CD4-positive, CD25-positive, alpha-beta regulatory T cell (primary cell): ENCODE measurements at regions not wholly inside any gene's neighbourhood (a gene's known extent, or its start where the extent isn't known, plus 50 kb on each side); places are given as distances from the start of the nearest gene placed in this dataset.

Experiments used
- ATAC-seq, 2 donors: fragments of 150-1000 bp; cut with Tn5 transposase; one replicate each; pipeline ENCODE4 v1.10.0; 2021; ENCODE audit warnings: low read depth in 2 of 2, moderate number of reproducible peaks in 2 of 2, moderate library complexity in 1 of 2
- DNase-seq, 3 donors: peaks; one replicate each; pipeline versions ENCODE4 v3.0.0 to v3.0.0-alpha.2; 2012 to 2022; ENCODE audit warnings: mixed read lengths in 1 of 3
- H3K27ac ChIP-seq: one replicate; pipeline ENCODE4 v1.7.0; 2013; ENCODE audit warnings: mild to moderate bottlenecking, low read length; ENCODE audit not compliant: insufficient read depth, poor library complexity, severe bottlenecking
- H3K27me3 ChIP-seq: one replicate; pipeline ENCODE4 v1.7.0; 2013; ENCODE audit warnings: low read length; ENCODE audit not compliant: control insufficient read depth, insufficient read depth
- H3K36me3 ChIP-seq: one replicate; pipeline ENCODE4 v1.7.0; 2013; ENCODE audit warnings: mild to moderate bottlenecking, low read length, moderate library complexity; ENCODE audit not compliant: control insufficient read depth, insufficient read depth
- H3K4me1 ChIP-seq: 2 replicates; pipeline ENCODE4 v1.7.0; 2013; ENCODE audit warnings: mild to moderate bottlenecking, low read length; ENCODE audit not compliant: insufficient read depth, control insufficient read depth, poor library complexity, severe bottlenecking
- H3K4me3 ChIP-seq: one replicate; pipeline ENCODE4 v1.7.0; 2013; ENCODE audit warnings: low read depth, mild to moderate bottlenecking, low read length, moderate library complexity
- H3K9me3 ChIP-seq, 2 experiments: 1 replicate in 1 of 2; 2 replicates in 1 of 2; pipeline ENCODE4 v1.7.0; 2013; ENCODE audit warnings: low read length in 2 of 2, mild to moderate bottlenecking in 1 of 2, moderate library complexity in 1 of 2; ENCODE audit not compliant: control insufficient read depth in 2 of 2
- H3K27ac Mint-ChIP-seq, 3 donors: one replicate each; pipeline ENCODE4 v1.8.0; 2020 to 2022; ENCODE audit warnings: mild to moderate bottlenecking in 3 of 3, mixed read lengths in 3 of 3, moderate library complexity in 2 of 3
- H3K27me3 Mint-ChIP-seq: one replicate; pipeline ENCODE4 v1.8.0; 2022; ENCODE audit warnings: mild to moderate bottlenecking, mixed read lengths
- H3K36me3 Mint-ChIP-seq: one replicate; pipeline ENCODE4 v1.8.0; 2020; ENCODE audit warnings: mixed read lengths
- H3K4me1 Mint-ChIP-seq, 4 donors: one replicate each; pipeline ENCODE4 v1.8.0; 2020 to 2022; ENCODE audit warnings: mixed read lengths in 4 of 4, mild to moderate bottlenecking in 1 of 4
- H3K4me3 Mint-ChIP-seq, 4 donors: one replicate each; pipeline ENCODE4 v1.8.0; 2020 to 2022; ENCODE audit warnings: mild to moderate bottlenecking in 4 of 4, mixed read lengths in 4 of 4, moderate library complexity in 3 of 4
- H3K9me3 Mint-ChIP-seq, 7 donors: one replicate each; pipeline ENCODE4 v1.8.0; 2020 to 2022; ENCODE audit warnings: mixed read lengths in 7 of 7, mild to moderate bottlenecking in 3 of 7, moderate library complexity in 2 of 7

DNA sequence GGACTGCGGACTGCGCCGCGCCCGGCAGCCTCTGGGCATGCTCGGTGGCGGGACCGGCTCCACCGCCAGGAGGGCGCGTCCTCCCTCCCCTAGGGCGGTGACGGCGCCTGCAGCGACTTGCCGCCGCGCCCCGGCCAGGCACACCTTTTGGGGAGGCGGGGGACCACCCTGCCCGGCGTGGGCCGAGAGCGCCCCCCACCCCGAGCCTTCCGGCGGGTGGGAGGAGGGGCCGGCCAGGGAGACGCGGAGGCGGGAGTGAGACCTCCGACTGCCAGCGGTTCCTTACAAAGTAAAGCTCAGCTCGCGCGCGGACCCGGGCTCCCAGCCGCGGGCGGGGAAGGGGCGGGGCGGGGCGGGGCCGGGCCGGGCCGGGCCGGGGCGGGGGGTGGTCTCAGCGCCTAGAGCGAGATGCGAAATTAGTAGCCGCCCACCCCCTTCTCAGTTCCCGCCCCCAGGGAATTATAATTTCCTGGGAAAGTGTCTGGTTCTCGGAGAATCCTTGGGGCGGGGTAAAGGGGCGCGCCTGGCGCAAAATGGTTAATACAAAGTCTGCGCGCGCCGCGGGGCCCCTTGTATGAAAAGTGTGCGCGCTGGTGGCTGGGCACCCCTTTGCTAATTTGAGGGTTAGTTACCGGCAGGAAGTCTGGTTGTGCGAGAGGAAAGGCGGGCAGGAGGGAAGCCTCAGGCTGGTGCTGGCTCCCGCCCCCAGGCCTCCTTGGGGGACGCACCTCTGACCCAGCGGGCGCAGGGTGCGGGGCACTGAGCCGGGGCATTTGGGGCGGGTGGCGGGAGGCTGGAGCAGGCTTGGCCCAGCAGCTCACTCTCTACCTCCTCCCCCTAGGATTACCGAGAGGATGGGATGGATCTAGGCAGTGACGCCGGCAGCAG, 224.8 kb upstream of the IL12A start:
- Histone ChIP-seq H3K36me3 (no peaks in the 10 kb centered on the region), H3K4me3 (no peak overlapping the region), H3K4me1 (peaks cover 20% of the 10 kb centered on the region), H3K27me3 (peaks cover 30% of the 10 kb centered on the region), H3K9me3 (no peaks in the 10 kb centered on the region), H3K27ac (no peak overlapping the region)
- Mint-ChIP-seq H3K4me1 (peaks cover 0 to 14% (median 0%) of the 10 kb centered on the region in 4 donors), H3K4me3 (peak overlapping the region in 3 of 4 donors; percentile 26 to 64 (median 52)), H3K27ac (no peak overlapping the region), H3K9me3 (peaks cover 0 to 3% (median 1%) of the 10 kb centered on the region in 7 donors), H3K27me3 (peaks cover 79% of the 10 kb centered on the region), H3K36me3 (no peaks in the 10 kb centered on the region)
- DNase-seq (peak in 1 of 3 donors; percentile 30), ATAC-seq (no peak)

DNA sequence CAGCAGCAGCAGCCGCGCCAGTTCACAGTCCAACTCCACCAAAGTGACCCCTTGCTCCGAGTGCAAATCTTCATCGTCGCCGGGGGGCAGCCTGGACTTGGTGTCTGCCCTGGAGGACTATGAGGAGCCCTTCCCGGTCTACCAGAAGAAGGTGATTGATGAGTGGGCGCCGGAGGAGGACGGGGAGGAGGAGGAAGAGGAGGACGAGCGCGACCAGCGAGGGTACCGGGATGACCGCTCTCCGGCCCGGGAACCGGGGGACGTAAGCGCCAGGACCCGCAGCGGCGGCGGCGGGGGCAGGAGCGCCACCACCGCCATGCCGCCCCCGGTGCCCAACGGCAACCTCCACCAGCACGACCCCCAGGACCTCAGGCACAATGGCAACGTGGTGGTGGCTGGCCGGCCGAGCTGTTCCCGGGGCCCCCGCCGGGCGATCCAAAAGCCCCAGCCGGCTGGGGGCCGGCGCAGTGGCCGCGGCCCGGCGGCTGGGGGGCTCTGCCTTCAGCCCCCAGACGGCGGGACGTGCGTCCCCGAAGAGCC, 224.1 kb upstream of the IL12A start:
- Mint-ChIP-seq H3K27me3 (peaks cover 76% of the 10 kb centered on the region), H3K36me3 (no peaks in the 10 kb centered on the region), H3K9me3 (peaks cover 0 to 3% (median 1%) of the 10 kb centered on the region in 7 donors), H3K4me3 (peak overlapping the region in 3 of 4 donors; percentile 26 to 64 (median 52)), H3K4me1 (peaks cover 0 to 14% (median 0%) of the 10 kb centered on the region in 4 donors), H3K27ac (no peak overlapping the region)
- DNase-seq (no peak), ATAC-seq (no peak)
- Histone ChIP-seq H3K27ac (no peak overlapping the region), H3K27me3 (peaks cover 30% of the 10 kb centered on the region), H3K4me1 (peaks cover 20% of the 10 kb centered on the region), H3K4me3 (no peak overlapping the region), H3K9me3 (no peaks in the 10 kb centered on the region), H3K36me3 (no peaks in the 10 kb centered on the region)

DNA sequence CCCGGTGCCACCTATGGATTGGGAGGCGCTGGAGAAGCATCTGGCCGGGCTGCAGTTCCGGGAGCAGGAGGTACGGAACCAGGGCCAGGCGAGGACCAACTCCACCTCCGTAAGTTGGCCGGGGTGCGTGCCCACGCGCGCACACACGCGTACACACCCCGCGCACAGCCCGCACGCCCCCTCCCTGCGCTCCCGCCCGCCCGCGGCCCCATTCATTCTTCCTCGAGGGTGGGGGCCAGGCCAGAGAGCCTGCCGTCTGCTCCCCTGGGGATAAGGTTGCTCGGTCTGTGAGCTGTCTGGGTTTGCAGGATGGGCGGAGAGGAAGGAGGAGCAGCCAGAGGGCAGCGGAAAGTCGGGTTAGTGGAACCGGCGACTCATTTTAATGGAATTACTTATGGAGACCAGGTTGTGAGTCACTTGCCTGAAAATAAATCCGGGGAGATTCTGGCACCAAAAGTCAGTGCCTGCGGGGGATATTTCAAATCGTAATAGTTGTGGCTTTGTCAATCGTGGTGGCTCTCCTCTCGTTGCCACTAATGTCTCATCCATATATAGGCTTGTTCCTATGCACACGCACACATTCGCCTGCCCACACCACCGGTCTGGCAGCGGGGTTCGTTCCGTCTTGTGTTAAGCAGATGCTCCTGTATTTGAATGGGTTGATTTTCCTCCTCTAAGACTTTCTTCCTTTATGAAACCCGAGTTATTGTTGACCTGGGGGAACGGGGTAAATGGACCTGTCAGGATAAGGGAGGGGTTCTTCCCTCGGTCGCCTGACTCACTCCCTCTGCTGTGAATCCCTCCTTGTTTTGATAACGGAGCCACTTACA, 223.4 kb upstream of the IL12A start:
- Histone ChIP-seq H3K27me3 (peaks cover 28% of the 10 kb centered on the region), H3K9me3 (no peaks in the 10 kb centered on the region), H3K4me3 (no peak overlapping the region), H3K27ac (no peak overlapping the region), H3K4me1 (peaks cover 20% of the 10 kb centered on the region), H3K36me3 (no peaks in the 10 kb centered on the region)
- no peak overlapping the region for H3K27ac Mint-ChIP-seq
- H3K27me3 Mint-ChIP-seq: peaks cover 71% of the 10 kb centered on the region
- H3K4me3 Mint-ChIP-seq: peak overlapping the region; percentile 39 to 65 (median 57)
- H3K4me1 Mint-ChIP-seq: peaks cover 0 to 14% (median 0%) of the 10 kb centered on the region in 4 donors
- DNase-seq (no peak), ATAC-seq (no peak)
- no peaks in the 10 kb centered on the region for H3K36me3 Mint-ChIP-seq
- peaks cover 0 to 3% (median 1%) of the 10 kb centered on the region in 7 donors for H3K9me3 Mint-ChIP-seq

DNA sequence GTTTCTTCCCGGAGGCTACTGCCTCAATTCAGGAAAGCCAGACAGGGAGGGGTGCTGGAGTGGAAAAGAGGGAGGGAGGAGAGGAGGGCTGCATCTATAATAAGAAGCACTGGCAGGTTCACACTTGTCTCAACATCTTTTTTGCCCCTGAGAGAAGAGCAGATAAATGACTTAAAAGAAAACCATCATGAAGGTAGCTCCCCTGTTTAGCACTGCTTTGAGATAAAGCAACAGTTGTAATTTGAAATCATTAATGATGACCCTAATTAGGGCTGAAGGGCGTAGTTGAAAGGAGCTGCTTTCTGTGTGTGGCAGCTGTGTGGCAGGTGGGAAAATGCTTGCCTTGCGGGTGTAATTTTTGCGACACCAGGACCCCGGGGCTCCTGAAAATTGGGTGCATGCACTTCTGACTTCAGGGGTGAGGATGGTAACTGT, 222.8 kb upstream of the IL12A start:
- ATAC-seq: no peak
- no peak overlapping the region for H3K4me3 ChIP-seq
- no peak overlapping the region for H3K27ac ChIP-seq
- peaks cover 66% of the 10 kb centered on the region for H3K27me3 Mint-ChIP-seq
- no peaks in the 10 kb centered on the region for H3K9me3 ChIP-seq
- H3K4me1 Mint-ChIP-seq: peaks cover 0 to 14% (median 0%) of the 10 kb centered on the region in 4 donors
- H3K27ac Mint-ChIP-seq: no peak overlapping the region
- H3K27me3 ChIP-seq: peaks cover 25% of the 10 kb centered on the region
- peak overlapping the region in 1 of 4 donors; percentile 39 for H3K4me3 Mint-ChIP-seq
- H3K4me1 ChIP-seq: peaks cover 20% of the 10 kb centered on the region
- H3K36me3 ChIP-seq: no peaks in the 10 kb centered on the region
- DNase-seq: no peak
- H3K36me3 Mint-ChIP-seq: no peaks in the 10 kb centered on the region
- H3K9me3 Mint-ChIP-seq: peaks cover 0 to 3% (median 0%) of the 10 kb centered on the region in 7 donors

DNA sequence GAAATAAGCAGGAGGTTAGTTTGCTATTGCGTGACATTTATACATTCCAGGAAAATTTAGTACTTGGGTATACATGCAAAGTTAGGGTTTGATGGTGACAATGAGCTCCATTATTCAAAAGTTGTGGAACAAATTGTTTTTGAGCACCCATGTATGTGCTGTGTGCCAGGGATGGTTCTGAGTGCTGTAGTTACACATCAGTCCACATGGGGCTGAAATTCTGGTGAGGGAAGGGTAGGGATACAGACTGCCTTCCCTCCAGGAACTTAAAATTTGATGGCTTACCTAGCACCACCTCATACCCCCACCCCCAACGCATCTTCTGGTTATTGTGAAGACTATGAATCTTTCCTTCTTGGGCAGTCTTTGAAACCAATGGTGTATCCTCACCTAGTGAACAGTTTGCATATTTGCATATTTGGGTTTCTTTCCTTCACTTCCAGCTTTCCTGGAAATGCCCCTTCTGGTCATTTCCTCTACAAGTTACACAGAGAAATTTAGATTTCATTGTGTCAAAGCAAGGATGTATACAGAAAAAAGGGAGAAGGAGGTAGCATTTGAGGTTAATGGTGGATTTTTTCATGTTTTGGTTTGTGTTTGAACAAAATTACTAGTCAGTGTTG, 222.0 kb upstream of the IL12A start:
- H3K36me3 Mint-ChIP-seq: no peaks in the 10 kb centered on the region
- no peak overlapping the region for H3K27ac Mint-ChIP-seq
- Histone ChIP-seq H3K36me3 (no peaks in the 10 kb centered on the region), H3K9me3 (no peaks in the 10 kb centered on the region), H3K4me3 (no peak overlapping the region), H3K4me1 (peaks cover 20% of the 10 kb centered on the region), H3K27me3 (peaks cover 23% of the 10 kb centered on the region), H3K27ac (no peak overlapping the region)
- DNase-seq (no peak), ATAC-seq (no peak)
- H3K9me3 Mint-ChIP-seq: peaks cover 0 to 3% (median 0%) of the 10 kb centered on the region in 7 donors
- H3K4me3 Mint-ChIP-seq: no peak overlapping the region
- H3K4me1 Mint-ChIP-seq: peaks cover 0 to 14% (median 0%) of the 10 kb centered on the region in 4 donors
- peaks cover 58% of the 10 kb centered on the region for H3K27me3 Mint-ChIP-seq

DNA sequence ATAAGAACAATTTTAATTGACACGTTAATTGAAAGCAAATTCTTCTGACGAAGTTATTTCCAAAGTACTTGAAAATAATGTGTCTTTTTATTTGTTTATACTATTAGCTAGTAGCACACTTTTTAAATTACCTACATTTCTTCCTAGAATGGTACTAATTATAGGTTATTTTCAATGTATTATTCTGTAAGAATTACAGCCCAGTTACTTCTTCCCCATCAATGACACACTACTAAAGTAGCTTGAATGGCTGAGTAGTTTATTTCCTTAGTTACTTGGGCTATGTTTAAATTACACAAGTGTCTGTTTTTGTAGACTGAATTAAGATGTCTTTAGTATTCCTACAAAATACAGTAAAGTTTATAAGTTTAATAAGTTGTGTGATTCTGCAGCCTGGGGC, 217.6 kb upstream of the IL12A start:
- ATAC-seq (no peak), DNase-seq (no peak)
- Mint-ChIP-seq H3K4me1 (no peaks in the 10 kb centered on the region), H3K27ac (no peak overlapping the region), H3K36me3 (no peaks in the 10 kb centered on the region), H3K4me3 (no peak overlapping the region), H3K9me3 (peaks cover 0 to 1% (median 0%) of the 10 kb centered on the region in 7 donors), H3K27me3 (peaks cover 28% of the 10 kb centered on the region)
- Histone ChIP-seq H3K9me3 (no peaks in the 10 kb centered on the region), H3K4me1 (no peaks in the 10 kb centered on the region), H3K36me3 (no peaks in the 10 kb centered on the region), H3K27ac (no peak overlapping the region), H3K27me3 (peaks cover 9% of the 10 kb centered on the region), H3K4me3 (no peak overlapping the region)

DNA sequence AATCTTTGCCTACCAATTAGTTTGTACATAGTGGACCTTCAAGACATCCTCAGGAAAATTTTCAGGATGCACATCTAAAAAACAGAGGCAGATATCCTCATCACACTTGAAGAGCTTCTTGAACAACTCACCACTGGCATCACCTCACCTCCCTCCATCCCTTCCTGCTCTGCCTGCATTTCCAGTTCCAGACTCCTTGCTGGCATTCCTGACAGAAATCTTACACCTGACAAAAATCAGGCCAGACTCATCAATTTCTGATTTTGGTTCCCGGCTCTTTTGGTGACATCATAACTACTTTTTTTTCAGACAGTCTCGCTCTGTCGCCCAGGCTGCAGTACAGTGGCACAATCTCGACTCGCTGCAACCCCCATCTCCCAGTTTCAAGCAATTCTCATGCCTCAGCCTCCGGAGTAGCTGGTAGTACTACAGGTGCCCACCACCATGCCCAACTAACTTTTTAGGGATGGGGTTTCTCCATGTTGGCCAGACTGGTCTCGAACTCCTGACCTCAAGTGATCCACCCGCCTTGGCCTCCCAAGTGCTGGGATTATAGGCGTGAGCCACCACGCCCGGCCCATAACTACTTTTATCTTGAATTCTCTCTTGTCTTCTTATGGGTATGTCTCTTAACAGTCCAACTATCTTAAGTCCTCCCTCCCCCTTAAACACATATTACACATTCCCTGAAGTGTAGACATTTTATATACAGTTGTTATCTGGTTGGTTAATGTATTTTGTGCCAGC, 216.6 kb upstream of the IL12A start:
- Histone ChIP-seq H3K4me1 (no peaks in the 10 kb centered on the region), H3K27ac (no peak overlapping the region), H3K27me3 (peaks cover 6% of the 10 kb centered on the region), H3K9me3 (no peaks in the 10 kb centered on the region), H3K4me3 (no peak overlapping the region), H3K36me3 (no peaks in the 10 kb centered on the region)
- H3K4me1 Mint-ChIP-seq: no peaks in the 10 kb centered on the region
- H3K4me3 Mint-ChIP-seq: no peak overlapping the region
- peaks cover 18% of the 10 kb centered on the region for H3K27me3 Mint-ChIP-seq
- H3K9me3 Mint-ChIP-seq: peaks cover 0 to 1% (median 0%) of the 10 kb centered on the region in 7 donors
- H3K27ac Mint-ChIP-seq: no peak overlapping the region
- ATAC-seq: no peak
- DNase-seq: no peak
- H3K36me3 Mint-ChIP-seq: no peaks in the 10 kb centered on the region
